22Rv1 (cell line): ENCODE measurements at regions not wholly inside any gene's neighbourhood (a gene's known extent, or its start where the extent isn't known, plus 50 kb on each side); places are given as distances from the start of the nearest gene placed in this dataset.

Source experiments
- H3K27ac ChIP-seq: fragments of 450-650 bp; 2 replicates; pipeline ENCODE4 v1.5.1; 2017
- CTCF ChIP-seq: fragments of 450-650 bp; IDR thresholded peaks from 2 replicates; pipeline ENCODE4 v1.5.1; 2017; ENCODE audit warnings: mild to moderate bottlenecking
- ZFX ChIP-seq: fragments of 450-650 bp; IDR thresholded peaks from 2 replicates; pipeline ENCODE4 v1.6.1; 2017; ENCODE audit warnings: antibody characterized with exemption, borderline replicate concordance

- TF ChIP-seq CTCF (no peak), ZFX (no peak)
- H3K27ac ChIP-seq = no peak overlapping the region
Observed at GRCh38 chr1:5798904-5799303, 193.3 kb downstream of the NPHP4 start.

GRCh38 chr1:5798151-5798730 lies 194.0 kb downstream of the NPHP4 start:
- no peak for TF ChIP-seq CTCF
- TF ChIP-seq ZFX = no peak

GRCh38 chr1:5796028-5796427 lies 196.2 kb downstream of the NPHP4 start:
- TF ChIP-seq ZFX = no peak
- no peak for TF ChIP-seq CTCF
- no peak overlapping the region for H3K27ac ChIP-seq

More at GRCh38 chr1:5798151-5798730, 194.0 kb downstream of the NPHP4 start:
- no peak overlapping the region for H3K27ac ChIP-seq

GRCh38 chr1:5794279-5794678 lies 197.9 kb downstream of the NPHP4 start:
- H3K27ac ChIP-seq = no peak overlapping the region
- TF ChIP-seq ZFX (no peak), CTCF (no peak)

GRCh38 chr1:5793516-5793915 lies 198.7 kb downstream of the NPHP4 start:
- TF ChIP-seq ZFX (no peak), CTCF (no peak)
- no peak overlapping the region for H3K27ac ChIP-seq

- no peak for TF ChIP-seq CTCF
Observed at GRCh38 chr1:5781079-5781478, 211.1 kb downstream of the NPHP4 start.

GRCh38 chr1:5780324-5780716 lies 211.9 kb downstream of the NPHP4 start:
- H3K27ac ChIP-seq = no peak overlapping the region
- TF ChIP-seq ZFX = no peak
- TF ChIP-seq CTCF = no peak

More at GRCh38 chr1:5781079-5781478, 211.1 kb downstream of the NPHP4 start:
- H3K27ac ChIP-seq = no peak overlapping the region
